A673 (cell line): ENCODE measurements at regions not wholly inside any gene's neighbourhood (a gene's known extent, or its start where the extent isn't known, plus 50 kb on each side); places are given as distances from the start of the nearest gene placed in this dataset.

Experiments used
- EZH2 ChIP-seq: fragments of 200-600 bp; sonication (generic); IDR thresholded peaks from 2 replicates; pipeline ENCODE4 v1.6.1; 2017; ENCODE audit warnings: borderline replicate concordance, low read depth, mild to moderate bottlenecking, mixed read lengths, antibody characterized with exemption, low read length; ENCODE audit not compliant: poor library complexity, severe bottlenecking
- TF ChIP-seq, protein P1 (sequence below): fragments of 300-800, 200-600 bp; sonication (generic); conservative IDR thresholded peaks from 2 replicates; pipeline ENCODE4 v1.5.1; 2017; ENCODE audit warnings: low read depth, mild to moderate bottlenecking, antibody characterized with exemption, low read length, moderate library complexity, mixed read lengths

DNA sequence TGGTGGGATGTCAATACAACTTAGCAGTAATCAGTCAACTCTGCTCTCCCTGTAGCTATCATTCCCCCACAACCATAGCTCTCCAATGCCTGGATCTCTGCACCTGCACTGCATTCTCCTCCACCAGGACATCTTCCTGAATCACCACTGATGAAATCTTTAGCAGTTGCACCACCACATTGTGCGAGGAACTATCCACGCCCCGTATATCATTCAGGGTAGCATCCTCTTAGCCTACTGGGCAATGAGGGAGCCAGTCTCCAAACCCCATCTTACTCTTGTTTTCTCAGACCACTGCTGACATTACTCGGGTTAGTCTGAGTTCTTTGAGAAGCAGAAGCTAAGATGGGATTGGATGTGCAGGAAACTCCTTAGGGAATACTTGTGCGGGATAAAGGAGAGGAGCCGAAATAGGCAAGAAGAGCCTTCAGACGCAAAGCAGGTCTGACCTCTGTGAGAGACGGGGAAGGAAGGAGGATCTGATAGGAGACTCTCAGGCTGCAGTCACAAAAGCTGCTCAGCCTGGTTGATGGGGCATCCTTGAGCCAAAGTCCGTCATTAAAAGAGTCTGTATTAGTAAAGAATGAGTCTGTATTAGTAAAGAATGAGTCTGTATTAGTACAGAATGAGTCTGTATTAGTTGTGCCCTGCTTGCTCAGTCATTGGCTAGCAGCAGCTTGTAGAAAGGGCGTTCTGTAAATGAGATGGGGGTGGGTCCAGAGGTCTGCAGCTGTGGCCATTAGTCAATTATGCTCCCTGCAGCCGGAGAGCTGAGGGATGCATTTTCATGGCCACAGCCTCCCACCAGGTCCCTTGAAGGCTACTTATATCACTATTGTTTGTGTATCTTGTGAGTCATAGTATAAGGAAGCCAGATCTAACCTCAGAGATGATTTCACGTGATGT lies 49.6 kb upstream of the RASSF3 start:
- TF ChIP-seq, protein P1, sequence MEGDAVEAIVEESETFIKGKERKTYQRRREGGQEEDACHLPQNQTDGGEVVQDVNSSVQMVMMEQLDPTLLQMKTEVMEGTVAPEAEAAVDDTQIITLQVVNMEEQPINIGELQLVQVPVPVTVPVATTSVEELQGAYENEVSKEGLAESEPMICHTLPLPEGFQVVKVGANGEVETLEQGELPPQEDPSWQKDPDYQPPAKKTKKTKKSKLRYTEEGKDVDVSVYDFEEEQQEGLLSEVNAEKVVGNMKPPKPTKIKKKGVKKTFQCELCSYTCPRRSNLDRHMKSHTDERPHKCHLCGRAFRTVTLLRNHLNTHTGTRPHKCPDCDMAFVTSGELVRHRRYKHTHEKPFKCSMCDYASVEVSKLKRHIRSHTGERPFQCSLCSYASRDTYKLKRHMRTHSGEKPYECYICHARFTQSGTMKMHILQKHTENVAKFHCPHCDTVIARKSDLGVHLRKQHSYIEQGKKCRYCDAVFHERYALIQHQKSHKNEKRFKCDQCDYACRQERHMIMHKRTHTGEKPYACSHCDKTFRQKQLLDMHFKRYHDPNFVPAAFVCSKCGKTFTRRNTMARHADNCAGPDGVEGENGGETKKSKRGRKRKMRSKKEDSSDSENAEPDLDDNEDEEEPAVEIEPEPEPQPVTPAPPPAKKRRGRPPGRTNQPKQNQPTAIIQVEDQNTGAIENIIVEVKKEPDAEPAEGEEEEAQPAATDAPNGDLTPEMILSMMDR = no peak
- no peak for TF ChIP-seq EZH2
